Fibroblast of lung (primary cell): ENCODE measurements at regions not wholly inside any gene's neighbourhood (a gene's known extent, or its start where the extent isn't known, plus 50 kb on each side); places are given as distances from the start of the nearest gene placed in this dataset.

ENCODE experiments used
- EZH2 ChIP-seq: IDR thresholded peaks from 2 replicates; pipeline ENCODE4 v1.5.1; 2012; ENCODE audit warnings: low read length, control low read depth, mild to moderate bottlenecking; ENCODE audit errors: missing control alignments
- TF ChIP-seq, protein P1 (sequence below), 2 donors: IDR thresholded peaks in 1 of 2; conservative IDR thresholded peaks in 1 of 2; 1 replicate in 1 of 2; 2 replicates in 1 of 2; pipeline ENCODE4 v1.5.1; 2011 to 2012; ENCODE audit warnings: low read length in 2 of 2, control low read depth in 1 of 2, inconsistent platforms in 1 of 2, low read depth in 1 of 2, mild to moderate bottlenecking in 1 of 2

DNA sequence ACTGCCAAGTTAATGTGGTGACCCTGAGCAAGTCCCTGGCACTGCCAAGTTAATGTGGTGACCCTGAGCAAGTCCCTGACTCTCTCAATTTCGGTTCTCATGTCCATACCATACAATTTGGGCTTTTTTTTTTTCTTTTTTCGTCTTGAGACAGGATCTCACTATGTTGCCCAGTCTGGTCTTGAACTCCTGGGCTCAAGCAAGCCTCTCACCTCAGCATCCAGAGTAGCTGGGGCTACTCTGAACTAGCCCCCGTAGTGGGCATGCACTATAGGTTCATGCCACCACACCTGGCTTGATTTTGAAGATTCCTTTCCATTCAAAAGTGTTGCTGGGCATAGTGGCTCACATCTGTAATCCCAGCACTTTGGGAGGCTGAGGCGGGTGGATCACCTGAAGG is 100.0 kb upstream of the FOXP4 start:
- TF ChIP-seq, protein P1, sequence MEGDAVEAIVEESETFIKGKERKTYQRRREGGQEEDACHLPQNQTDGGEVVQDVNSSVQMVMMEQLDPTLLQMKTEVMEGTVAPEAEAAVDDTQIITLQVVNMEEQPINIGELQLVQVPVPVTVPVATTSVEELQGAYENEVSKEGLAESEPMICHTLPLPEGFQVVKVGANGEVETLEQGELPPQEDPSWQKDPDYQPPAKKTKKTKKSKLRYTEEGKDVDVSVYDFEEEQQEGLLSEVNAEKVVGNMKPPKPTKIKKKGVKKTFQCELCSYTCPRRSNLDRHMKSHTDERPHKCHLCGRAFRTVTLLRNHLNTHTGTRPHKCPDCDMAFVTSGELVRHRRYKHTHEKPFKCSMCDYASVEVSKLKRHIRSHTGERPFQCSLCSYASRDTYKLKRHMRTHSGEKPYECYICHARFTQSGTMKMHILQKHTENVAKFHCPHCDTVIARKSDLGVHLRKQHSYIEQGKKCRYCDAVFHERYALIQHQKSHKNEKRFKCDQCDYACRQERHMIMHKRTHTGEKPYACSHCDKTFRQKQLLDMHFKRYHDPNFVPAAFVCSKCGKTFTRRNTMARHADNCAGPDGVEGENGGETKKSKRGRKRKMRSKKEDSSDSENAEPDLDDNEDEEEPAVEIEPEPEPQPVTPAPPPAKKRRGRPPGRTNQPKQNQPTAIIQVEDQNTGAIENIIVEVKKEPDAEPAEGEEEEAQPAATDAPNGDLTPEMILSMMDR (conservative IDR thresholded peaks at IDR 0.05 in 1 of 2, IDR thresholded peaks at IDR 0.05 in 1 of 2; ENCODE audit: low read depth in 1 of 2, low read length in 2 of 2) = no peak
- no peak for TF ChIP-seq EZH2
